ENCODE measurements at regions not wholly inside any gene's neighbourhood (a gene's known extent, or its start where the extent isn't known, plus 50 kb on each side); places are given as distances from the start of the nearest gene placed in this dataset.

DNA sequence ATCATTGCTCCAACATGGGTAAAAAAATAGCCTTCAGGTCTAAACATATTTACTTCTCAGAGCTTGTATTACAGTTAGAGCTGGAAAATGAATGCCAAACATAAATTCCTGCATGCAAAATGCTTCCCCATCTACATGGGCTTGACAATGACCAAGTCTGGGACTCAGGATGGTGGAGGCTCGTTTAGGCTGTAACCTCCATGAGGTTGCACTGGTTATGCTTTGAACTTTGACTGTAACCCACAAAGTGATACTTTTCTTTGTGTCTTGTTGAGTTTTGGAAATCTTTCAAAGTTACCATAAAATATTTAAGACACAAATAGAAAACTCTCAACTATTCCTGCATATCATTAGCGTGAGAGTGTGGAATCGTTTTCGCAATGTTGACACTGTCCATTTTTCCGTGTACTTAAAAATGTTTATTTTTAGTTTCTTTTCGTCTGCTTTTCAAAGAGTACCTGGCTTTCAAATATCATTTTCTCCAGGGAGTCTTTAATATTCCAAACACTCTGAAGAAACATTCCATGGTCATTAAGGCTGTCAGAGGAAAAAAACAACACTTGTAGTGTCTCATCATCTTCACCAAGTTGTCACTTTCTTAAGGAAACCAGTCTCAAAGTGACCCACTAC, 487.8 kb downstream of the ENC1 start:
- intact Hi-C loops (cut with DNase I) = no loop called here
- no peak overlapping the region for H3K4me3 ChIP-seq
- 76 to 84% (median 76%) methylated on average over 6 of the region's 6 CpGs for WGBS, 3 donors
- peaks cover 3% of the 10 kb centered on the region for H3K4me1 ChIP-seq (ENCODE audit: insufficient read depth)
- H3K27ac ChIP-seq = no peak overlapping the region
- H3K36me3 ChIP-seq = no peaks in the 10 kb centered on the region
- TF ChIP-seq EP300 (IDR thresholded peaks at IDR 0.05) = no peak
- TF ChIP-seq, protein P1, sequence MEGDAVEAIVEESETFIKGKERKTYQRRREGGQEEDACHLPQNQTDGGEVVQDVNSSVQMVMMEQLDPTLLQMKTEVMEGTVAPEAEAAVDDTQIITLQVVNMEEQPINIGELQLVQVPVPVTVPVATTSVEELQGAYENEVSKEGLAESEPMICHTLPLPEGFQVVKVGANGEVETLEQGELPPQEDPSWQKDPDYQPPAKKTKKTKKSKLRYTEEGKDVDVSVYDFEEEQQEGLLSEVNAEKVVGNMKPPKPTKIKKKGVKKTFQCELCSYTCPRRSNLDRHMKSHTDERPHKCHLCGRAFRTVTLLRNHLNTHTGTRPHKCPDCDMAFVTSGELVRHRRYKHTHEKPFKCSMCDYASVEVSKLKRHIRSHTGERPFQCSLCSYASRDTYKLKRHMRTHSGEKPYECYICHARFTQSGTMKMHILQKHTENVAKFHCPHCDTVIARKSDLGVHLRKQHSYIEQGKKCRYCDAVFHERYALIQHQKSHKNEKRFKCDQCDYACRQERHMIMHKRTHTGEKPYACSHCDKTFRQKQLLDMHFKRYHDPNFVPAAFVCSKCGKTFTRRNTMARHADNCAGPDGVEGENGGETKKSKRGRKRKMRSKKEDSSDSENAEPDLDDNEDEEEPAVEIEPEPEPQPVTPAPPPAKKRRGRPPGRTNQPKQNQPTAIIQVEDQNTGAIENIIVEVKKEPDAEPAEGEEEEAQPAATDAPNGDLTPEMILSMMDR (IDR thresholded peaks at IDR 0.05) = no peak
- no peak for TF ChIP-seq POLR2A (IDR thresholded peaks at IDR 0.05)
- no peak for DNase-seq
- no peaks in the 10 kb centered on the region for H3K27me3 ChIP-seq
- H3K9me3 ChIP-seq = no peaks in the 10 kb centered on the region

DNA sequence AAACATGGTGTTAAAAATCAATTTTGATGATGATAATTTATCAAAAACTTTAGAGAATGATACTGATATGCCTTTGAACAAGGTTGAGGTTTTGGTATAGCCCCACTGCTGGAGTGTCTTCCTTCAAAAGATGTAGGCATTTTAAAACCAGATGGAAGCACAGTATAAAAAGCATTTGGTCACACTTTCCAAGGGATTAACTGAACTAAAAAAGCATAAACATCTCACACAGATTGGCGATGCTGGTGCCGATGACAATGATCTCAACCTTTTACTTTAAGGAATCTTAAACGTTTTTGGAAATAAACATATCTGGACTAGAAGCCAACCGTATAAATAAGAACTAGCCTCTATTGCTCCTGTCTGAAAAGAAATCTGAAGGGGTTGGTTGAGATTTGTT, 488.4 kb downstream of the ENC1 start:
- Histone ChIP-seq H3K27me3 (no peaks in the 10 kb centered on the region), H3K27ac (no peak overlapping the region), H3K9me3 (no peaks in the 10 kb centered on the region), H3K4me1 (ENCODE audit: insufficient read depth) (peaks cover 3% of the 10 kb centered on the region), H3K4me3 (no peak overlapping the region), H3K36me3 (no peaks in the 10 kb centered on the region)
- no peak for DNase-seq
- TF ChIP-seq POLR2A (IDR thresholded peaks at IDR 0.05) (no peak), EP300 (IDR thresholded peaks at IDR 0.05) (no peak)
- TF ChIP-seq, protein P1 (IDR thresholded peaks at IDR 0.05) = no peak
- intact Hi-C loops (cut with DNase I) = no loop called here
- WGBS, 3 donors = 82 to 85% (median 83%) methylated on average over 4 of the region's 4 CpGs

DNA sequence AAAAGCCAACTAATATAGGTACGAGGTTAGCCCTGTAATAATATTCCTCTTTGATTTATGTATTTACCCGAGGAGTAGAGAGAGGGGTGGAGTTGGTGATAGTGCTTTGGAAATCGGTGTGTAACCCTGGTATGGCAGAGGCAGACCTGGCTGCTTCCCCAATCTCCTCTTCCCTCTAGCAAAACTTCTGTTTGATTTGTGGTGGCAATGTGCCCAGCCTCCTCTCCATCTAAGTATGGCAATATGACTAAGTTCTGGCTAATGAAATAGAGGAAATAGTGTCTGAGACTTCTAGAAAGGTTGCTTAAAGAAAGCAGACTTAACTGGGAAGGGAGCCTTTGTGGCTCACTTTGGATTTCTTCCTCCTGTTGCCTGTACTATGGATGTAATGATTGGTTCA, 491.1 kb downstream of the ENC1 start:
- H3K4me1 ChIP-seq (ENCODE audit: insufficient read depth) = peaks cover 3% of the 10 kb centered on the region
- 25 to 35% (median 34%) methylated on average over 3 of the region's 3 CpGs for WGBS, 3 donors
- intact Hi-C loops (cut with DNase I) = no loop called here
- H3K36me3 ChIP-seq = no peaks in the 10 kb centered on the region
- no peaks in the 10 kb centered on the region for H3K27me3 ChIP-seq
- no peak overlapping the region for H3K27ac ChIP-seq
- no peaks in the 10 kb centered on the region for H3K9me3 ChIP-seq
- no peak overlapping the region for H3K4me3 ChIP-seq
- peak in 2 of 5 donors; percentile 29 to 32 for DNase-seq
- TF ChIP-seq, protein P1 (IDR thresholded peaks at IDR 0.05) = no peak
- TF ChIP-seq EP300 (IDR thresholded peaks at IDR 0.05) (no peak), POLR2A (IDR thresholded peaks at IDR 0.05) (no peak)

DNA sequence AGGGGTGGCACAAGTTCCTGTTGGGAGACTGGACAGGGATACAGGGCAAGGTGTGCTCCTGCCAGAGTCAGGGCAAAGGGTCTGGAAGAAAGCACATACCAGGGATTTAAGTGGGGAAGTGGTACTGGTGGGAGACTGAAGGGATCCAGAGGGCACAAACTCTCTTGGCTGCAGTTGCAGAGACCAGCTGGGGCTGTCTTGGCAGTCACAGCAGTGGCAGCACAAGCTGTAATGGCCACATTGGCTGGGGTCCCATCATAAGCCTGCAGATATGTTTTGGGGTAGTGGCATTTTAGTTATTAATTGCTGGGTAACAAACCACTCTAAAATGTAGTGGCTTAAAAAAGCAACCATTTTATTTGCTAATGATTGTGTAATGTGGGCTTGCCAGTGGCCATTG, 492.2 kb downstream of the ENC1 start:
- no peak for DNase-seq
- intact Hi-C loops (cut with DNase I) = no loop called here
- H3K27me3 ChIP-seq = no peaks in the 10 kb centered on the region

More for the DNA sequence above, 492.2 kb downstream of the ENC1 start:
- Histone ChIP-seq H3K4me1 (ENCODE audit: insufficient read depth) (peaks cover 3% of the 10 kb centered on the region), H3K27ac (no peak overlapping the region), H3K9me3 (no peaks in the 10 kb centered on the region), H3K4me3 (no peak overlapping the region), H3K36me3 (no peaks in the 10 kb centered on the region)
- TF ChIP-seq POLR2A (IDR thresholded peaks at IDR 0.05) (no peak), EP300 (IDR thresholded peaks at IDR 0.05) (no peak)
- TF ChIP-seq, protein P1 (IDR thresholded peaks at IDR 0.05) = no peak

All from ovary (tissue), 7 donors.